ENCODE measurements at regions not wholly inside any gene's neighbourhood (a gene's known extent, or its start where the extent isn't known, plus 50 kb on each side); places are given as distances from the start of the nearest gene placed in this dataset.

DNA sequence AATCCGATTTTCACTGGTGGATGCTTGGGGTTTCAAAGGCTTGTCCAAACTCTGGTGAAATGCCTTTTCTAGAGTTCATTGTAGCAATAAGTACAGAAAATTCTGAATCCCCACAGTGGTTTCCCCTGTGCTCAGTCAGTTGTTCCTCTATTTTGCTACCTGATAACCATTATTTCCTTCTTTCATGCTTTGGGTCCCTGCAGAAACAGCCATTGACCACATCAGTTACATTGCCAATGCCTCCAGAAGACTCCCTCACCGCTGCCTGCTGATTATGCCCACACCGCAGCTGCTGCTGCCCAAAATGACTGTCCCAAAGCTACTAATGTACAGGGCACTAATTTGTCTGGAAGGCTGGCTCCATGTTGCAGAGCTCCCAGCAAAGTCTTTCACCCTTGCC is 517.3 kb downstream of the KLF12 start:
- TF ChIP-seq, protein P1, sequence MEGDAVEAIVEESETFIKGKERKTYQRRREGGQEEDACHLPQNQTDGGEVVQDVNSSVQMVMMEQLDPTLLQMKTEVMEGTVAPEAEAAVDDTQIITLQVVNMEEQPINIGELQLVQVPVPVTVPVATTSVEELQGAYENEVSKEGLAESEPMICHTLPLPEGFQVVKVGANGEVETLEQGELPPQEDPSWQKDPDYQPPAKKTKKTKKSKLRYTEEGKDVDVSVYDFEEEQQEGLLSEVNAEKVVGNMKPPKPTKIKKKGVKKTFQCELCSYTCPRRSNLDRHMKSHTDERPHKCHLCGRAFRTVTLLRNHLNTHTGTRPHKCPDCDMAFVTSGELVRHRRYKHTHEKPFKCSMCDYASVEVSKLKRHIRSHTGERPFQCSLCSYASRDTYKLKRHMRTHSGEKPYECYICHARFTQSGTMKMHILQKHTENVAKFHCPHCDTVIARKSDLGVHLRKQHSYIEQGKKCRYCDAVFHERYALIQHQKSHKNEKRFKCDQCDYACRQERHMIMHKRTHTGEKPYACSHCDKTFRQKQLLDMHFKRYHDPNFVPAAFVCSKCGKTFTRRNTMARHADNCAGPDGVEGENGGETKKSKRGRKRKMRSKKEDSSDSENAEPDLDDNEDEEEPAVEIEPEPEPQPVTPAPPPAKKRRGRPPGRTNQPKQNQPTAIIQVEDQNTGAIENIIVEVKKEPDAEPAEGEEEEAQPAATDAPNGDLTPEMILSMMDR (tag by site-specific recombination; IDR thresholded peaks at IDR 0.05): no peak
- TF ChIP-seq ZNF623 (tag by site-specific recombination; IDR thresholded peaks at IDR 0.05): no peak
- TF ChIP-seq YY1 (tag by site-specific recombination; IDR thresholded peaks at IDR 0.05): no peak
- no peak for TF ChIP-seq SCRT1 (tag by site-specific recombination; IDR thresholded peaks at IDR 0.05; ENCODE audit: borderline replicate concordance)
- no peak for TF ChIP-seq ZNF626 (tag by site-specific recombination; IDR thresholded peaks at IDR 0.05)
- TF ChIP-seq ZNF785 (tag by site-specific recombination; IDR thresholded peaks at IDR 0.05): no peak

Measured in HEK293 (cell line).